Mesothelial cell of epicardium (in vitro differentiated cells): ENCODE measurements at regions not wholly inside any gene's neighbourhood (a gene's known extent, or its start where the extent isn't known, plus 50 kb on each side); places are given as distances from the start of the nearest gene placed in this dataset.
"Not testable (repeated sequence)": the region's sequence is repeated elsewhere in the genome, so short reads cannot be mapped to it uniquely, and the experiment has no call there.

Experiments used
- DNase-seq, 2 experiments: peaks; one replicate each; pipeline ENCODE4 v3.0.0; 2021; ENCODE audit warnings: low spot score in 2 of 2; ENCODE audit not compliant: unreplicated experiment in 2 of 2
- H3K27ac Mint-ChIP-seq: 2 replicates; pipeline ENCODE4 v1.8.0; 2021; ENCODE audit warnings: mixed read lengths
- H3K27me3 Mint-ChIP-seq: 2 replicates; pipeline ENCODE4 v1.8.0; 2021; ENCODE audit warnings: low read depth, mixed read lengths
- H3K36me3 Mint-ChIP-seq: 2 replicates; pipeline ENCODE4 v1.8.0; 2021; ENCODE audit warnings: mixed read lengths
- H3K4me1 Mint-ChIP-seq: 2 replicates; pipeline ENCODE4 v1.8.0; 2021; ENCODE audit warnings: mixed read lengths
- H3K4me3 Mint-ChIP-seq: 2 replicates; pipeline ENCODE4 v1.8.0; 2021; ENCODE audit warnings: mild to moderate bottlenecking, moderate library complexity, mixed read lengths
- H3K9me3 Mint-ChIP-seq: 2 replicates; pipeline ENCODE4 v1.8.0; 2021; ENCODE audit warnings: mixed read lengths
- TF ChIP-seq, protein P1 (sequence below): fragments of 200-600 bp; sonication (generic); IDR thresholded peaks from one replicate; pipeline ENCODE4 v1.5.0; 2021; ENCODE audit warnings: antibody characterized with exemption; ENCODE audit not compliant: unreplicated experiment

DNA sequence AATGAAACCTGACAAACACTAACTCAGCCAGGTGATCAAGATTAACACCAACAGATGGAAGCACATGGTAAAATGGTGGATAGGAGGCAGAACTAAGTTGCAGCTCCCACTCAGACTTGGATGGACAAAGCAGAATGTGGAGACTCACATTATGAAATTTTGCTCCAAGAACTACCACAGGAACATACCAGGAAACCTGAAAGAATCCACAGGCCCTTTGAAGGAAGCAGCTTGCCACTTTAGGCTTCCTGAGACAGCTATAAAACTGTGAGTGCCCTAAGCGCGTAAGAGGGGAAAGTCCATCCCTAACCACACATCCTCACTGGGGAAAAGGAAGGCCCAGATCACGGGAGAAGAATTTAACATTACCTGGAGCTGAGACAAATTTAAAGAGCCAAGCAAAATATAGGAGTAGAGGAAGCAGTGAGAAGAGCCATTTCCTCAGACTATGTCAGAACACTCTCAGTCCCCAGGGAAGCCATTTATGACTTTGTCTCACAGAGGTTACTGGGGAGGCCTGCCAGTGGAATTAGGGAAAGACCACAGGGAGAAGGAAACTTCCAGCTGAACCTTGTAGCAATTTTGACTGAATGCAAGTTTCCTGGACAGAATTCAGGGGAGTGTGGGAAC lies 224.5 kb downstream of the TEX13C start:
- H3K27me3 Mint-ChIP-seq: no peaks in the 10 kb centered on the region
- H3K9me3 Mint-ChIP-seq: peaks cover 61% of the 10 kb centered on the region
- no peaks in the 10 kb centered on the region for H3K36me3 Mint-ChIP-seq
- TF ChIP-seq, protein P1, sequence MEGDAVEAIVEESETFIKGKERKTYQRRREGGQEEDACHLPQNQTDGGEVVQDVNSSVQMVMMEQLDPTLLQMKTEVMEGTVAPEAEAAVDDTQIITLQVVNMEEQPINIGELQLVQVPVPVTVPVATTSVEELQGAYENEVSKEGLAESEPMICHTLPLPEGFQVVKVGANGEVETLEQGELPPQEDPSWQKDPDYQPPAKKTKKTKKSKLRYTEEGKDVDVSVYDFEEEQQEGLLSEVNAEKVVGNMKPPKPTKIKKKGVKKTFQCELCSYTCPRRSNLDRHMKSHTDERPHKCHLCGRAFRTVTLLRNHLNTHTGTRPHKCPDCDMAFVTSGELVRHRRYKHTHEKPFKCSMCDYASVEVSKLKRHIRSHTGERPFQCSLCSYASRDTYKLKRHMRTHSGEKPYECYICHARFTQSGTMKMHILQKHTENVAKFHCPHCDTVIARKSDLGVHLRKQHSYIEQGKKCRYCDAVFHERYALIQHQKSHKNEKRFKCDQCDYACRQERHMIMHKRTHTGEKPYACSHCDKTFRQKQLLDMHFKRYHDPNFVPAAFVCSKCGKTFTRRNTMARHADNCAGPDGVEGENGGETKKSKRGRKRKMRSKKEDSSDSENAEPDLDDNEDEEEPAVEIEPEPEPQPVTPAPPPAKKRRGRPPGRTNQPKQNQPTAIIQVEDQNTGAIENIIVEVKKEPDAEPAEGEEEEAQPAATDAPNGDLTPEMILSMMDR: no peak
- H3K4me1 Mint-ChIP-seq: no peaks in the 10 kb centered on the region
- H3K4me3 Mint-ChIP-seq: no peak overlapping the region
- H3K27ac Mint-ChIP-seq: no peak overlapping the region
- no peak for DNase-seq

DNA sequence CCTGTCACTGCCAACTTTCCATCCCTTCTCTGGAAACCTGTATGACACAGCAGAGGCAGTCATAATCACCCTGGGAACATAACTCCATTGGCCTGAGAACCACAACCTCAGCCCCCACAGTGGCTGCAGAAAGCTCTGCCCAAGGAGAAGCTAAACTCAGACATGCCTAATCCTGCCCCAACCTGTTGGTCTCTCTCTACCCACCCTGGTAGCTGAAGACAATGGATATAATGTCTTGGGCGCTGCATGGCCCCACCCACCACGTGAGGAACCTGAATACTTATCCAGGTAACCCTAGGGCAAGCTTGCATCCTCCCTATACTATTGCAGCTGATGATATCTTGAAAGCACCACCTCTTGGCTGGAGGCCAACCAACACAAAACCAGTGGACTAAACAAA lies 225.2 kb downstream of the TEX13C start:
- H3K4me3 Mint-ChIP-seq: no peak overlapping the region
- H3K9me3 Mint-ChIP-seq: peaks cover 59% of the 10 kb centered on the region
- H3K36me3 Mint-ChIP-seq: no peaks in the 10 kb centered on the region
- no peaks in the 10 kb centered on the region for H3K4me1 Mint-ChIP-seq
- TF ChIP-seq, protein P1: no peak
- H3K27me3 Mint-ChIP-seq: no peaks in the 10 kb centered on the region
- no peak overlapping the region for H3K27ac Mint-ChIP-seq
- DNase-seq: no peak

DNA sequence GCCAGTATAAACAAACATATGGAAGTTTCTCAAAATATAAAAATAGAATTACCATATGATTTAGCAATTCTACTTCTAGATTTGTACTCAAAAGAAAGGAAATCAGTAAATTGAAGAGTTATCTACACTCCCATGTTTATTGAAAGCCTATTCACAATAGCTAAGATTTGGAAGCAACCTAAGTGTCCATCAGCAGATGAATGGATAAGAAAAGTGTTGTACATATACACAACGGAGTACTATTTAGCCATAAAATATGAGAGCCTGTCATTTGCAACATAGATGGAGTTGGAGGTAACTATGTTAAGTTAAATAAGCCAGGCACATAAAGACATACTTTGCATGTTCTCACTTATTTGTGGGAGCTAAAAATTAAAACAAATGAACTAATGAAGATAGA lies 257.8 kb downstream of the TEX13C start:
- Mint-ChIP-seq H3K4me1 (peaks cover 2% of the 10 kb centered on the region), H3K4me3 (no peak overlapping the region), H3K27ac (no peak overlapping the region), H3K36me3 (no peaks in the 10 kb centered on the region), H3K9me3 (peaks cover 27% of the 10 kb centered on the region), H3K27me3 (no peaks in the 10 kb centered on the region)
- TF ChIP-seq, protein P1: no peak
- DNase-seq: no peak

DNA sequence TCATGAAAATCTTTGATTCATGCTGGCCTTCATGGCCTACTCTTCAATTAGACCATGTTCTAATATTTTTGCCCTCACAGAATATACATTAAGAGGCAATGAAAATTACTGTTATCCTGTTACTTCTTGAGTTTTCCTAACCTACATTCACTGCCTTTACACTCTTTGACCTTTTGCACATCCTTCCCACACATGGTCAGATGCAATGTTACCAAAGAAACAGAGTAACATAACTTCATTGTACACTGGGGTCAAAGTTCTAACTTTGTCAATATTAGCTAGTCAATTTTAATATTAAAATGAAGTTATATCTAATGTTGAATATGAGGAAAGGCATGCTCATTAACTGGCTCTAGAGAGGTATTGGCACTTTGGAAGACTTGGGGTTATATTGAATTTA lies 284.8 kb downstream of the TEX13C start:
- H3K4me1 Mint-ChIP-seq: no peaks in the 10 kb centered on the region
- TF ChIP-seq, protein P1: no peak
- H3K9me3 Mint-ChIP-seq: peaks cover 20% of the 10 kb centered on the region
- no peaks in the 10 kb centered on the region for H3K36me3 Mint-ChIP-seq
- H3K4me3 Mint-ChIP-seq: no peak overlapping the region
- no peak overlapping the region for H3K27ac Mint-ChIP-seq
- DNase-seq: no peak
- H3K27me3 Mint-ChIP-seq: no peaks in the 10 kb centered on the region

DNA sequence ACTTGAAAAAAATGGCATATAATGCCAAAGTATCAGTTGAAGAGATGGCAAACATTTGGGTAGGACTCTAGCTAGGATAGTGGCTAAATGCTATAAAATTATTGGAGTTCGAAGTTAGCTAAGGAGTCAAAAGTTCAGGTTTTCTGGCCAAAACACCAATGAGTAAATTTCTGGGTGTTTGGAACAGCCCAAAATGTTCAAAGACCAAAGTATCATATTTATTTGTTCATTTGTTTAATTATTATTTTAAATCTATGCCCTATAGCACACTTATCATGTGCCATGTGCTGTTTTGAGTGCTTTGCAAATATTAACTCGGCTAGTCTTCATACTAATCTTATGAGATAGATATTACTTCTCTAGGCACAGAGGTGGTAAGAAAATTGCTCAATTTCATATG lies 285.5 kb downstream of the TEX13C start:
- H3K9me3 Mint-ChIP-seq: peaks cover 13% of the 10 kb centered on the region
- H3K27me3 Mint-ChIP-seq: no peaks in the 10 kb centered on the region
- TF ChIP-seq, protein P1: no peak
- H3K27ac Mint-ChIP-seq: no peak overlapping the region
- DNase-seq: no peak
- no peaks in the 10 kb centered on the region for H3K4me1 Mint-ChIP-seq
- no peak overlapping the region for H3K4me3 Mint-ChIP-seq
- no peaks in the 10 kb centered on the region for H3K36me3 Mint-ChIP-seq

DNA sequence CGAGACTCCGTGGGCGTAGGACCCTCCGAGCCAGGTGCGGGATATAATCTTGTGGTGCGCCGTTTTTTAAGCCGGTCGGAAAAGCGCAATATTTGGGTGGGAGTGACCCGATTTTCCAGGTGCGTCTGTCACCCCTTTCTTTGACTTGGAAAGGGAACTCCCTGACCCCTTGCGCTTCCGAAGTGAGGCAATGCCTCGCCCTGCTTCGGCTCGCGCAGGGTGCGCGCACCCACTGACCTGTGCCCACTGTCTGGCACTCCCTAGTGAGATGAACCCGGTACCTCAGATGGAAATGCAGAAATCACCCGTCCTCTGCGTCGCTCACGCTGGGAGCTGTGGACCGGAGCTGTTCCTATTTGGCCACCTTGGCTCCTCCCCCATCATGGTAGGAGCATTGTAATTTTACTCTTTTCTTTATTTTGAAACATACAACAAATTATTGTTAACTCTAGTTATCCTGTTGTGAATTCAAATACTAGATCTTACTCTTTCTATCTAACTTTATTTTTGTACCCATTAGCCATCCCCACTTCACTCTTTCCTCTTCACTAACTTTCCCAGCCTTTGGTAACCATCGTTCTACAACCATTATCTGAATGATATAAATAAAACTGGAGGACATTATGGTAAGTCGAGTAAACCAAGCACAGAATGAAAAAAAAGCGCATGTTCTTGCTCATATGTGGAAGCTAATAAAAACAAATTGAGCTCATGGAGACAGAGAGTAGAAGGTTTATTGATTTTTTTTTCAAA lies 295.1 kb downstream of the TEX13C start:
- H3K4me3 Mint-ChIP-seq, H3K27me3 Mint-ChIP-seq, H3K36me3 Mint-ChIP-seq, DNase-seq, H3K4me1 Mint-ChIP-seq, H3K27ac Mint-ChIP-seq: not testable (repeated sequence)
- peaks cover 17% of the 10 kb centered on the region for H3K9me3 Mint-ChIP-seq
